Gastrocnemius medialis (tissue), 4 donors: ENCODE measurements at regions not wholly inside any gene's neighbourhood (a gene's known extent, or its start where the extent isn't known, plus 50 kb on each side); places are given as distances from the start of the nearest gene placed in this dataset.

Source experiments
- POLR2A ChIP-seq, 2 donors: fragments of 450-650 bp; IDR thresholded peaks; one replicate each; pipeline ENCODE4 v1.6.1; 2017; ENCODE audit warnings: antibody characterized with exemption in 2 of 2, mild to moderate bottlenecking in 2 of 2, moderate library complexity in 2 of 2
- TF ChIP-seq, protein P1 (sequence below), 5 experiments: fragments of 450-650 bp in 3 of 5; fragments of 200-600 bp in 2 of 5; sonication (generic) in 2 of 5; IDR thresholded peaks in 4 of 5; conservative IDR thresholded peaks in 1 of 5; 1 replicate in 4 of 5; 2 replicates in 1 of 5; pipeline ENCODE4 v1.5.1; 2016 to 2019; ENCODE audit warnings: antibody characterized with exemption in 5 of 5, mild to moderate bottlenecking in 3 of 5, moderate library complexity in 3 of 5

DNA sequence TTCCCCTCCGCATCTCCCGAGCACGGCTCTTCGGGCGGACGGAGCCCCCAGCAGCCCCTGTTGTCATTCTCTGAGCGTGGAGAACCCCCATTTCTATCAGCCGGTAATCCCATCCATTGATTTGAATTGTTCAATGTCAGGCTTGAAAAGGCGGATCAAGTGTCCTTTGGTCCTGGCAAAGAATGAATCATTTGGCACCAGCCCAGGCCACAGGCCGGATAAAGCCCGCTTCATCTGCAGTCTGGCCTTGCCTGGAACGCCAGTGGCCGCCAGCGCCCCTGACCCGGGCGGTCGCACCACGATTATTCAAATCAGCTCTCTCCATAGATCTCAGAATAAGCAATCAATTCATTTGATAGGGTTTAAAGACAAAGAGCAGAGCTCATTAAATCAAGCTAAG, 188.9 kb downstream of the BRD1 start:
- no peak for TF ChIP-seq POLR2A (IDR thresholded peaks at IDR 0.05)
- TF ChIP-seq, protein P1, sequence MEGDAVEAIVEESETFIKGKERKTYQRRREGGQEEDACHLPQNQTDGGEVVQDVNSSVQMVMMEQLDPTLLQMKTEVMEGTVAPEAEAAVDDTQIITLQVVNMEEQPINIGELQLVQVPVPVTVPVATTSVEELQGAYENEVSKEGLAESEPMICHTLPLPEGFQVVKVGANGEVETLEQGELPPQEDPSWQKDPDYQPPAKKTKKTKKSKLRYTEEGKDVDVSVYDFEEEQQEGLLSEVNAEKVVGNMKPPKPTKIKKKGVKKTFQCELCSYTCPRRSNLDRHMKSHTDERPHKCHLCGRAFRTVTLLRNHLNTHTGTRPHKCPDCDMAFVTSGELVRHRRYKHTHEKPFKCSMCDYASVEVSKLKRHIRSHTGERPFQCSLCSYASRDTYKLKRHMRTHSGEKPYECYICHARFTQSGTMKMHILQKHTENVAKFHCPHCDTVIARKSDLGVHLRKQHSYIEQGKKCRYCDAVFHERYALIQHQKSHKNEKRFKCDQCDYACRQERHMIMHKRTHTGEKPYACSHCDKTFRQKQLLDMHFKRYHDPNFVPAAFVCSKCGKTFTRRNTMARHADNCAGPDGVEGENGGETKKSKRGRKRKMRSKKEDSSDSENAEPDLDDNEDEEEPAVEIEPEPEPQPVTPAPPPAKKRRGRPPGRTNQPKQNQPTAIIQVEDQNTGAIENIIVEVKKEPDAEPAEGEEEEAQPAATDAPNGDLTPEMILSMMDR (IDR thresholded peaks at IDR 0.05 in 4 of 5, conservative IDR thresholded peaks at IDR 0.05 in 1 of 5): no peak
